Coronary artery (tissue), 2 donors: ENCODE measurements at regions not wholly inside any gene's neighbourhood (a gene's known extent, or its start where the extent isn't known, plus 50 kb on each side); places are given as distances from the start of the nearest gene placed in this dataset.
"Not testable (repeated sequence)": the region's sequence is repeated elsewhere in the genome, so short reads cannot be mapped to it uniquely, and the experiment has no call there.

ENCODE experiments used
- DNase-seq: peaks from one replicate; pipeline ENCODE4 v3.0.0-alpha.2; 2017; ENCODE audit warnings: low spot score
- H3K27ac ChIP-seq, 2 donors: fragments of 200-600 bp; sonication (generic); one replicate each; pipeline ENCODE4 v1.5.1; 2016 to 2019
- H3K4me3 ChIP-seq: fragments of 200-600 bp; sonication (generic); 2 replicates; pipeline ENCODE4 v1.5.1; 2016; ENCODE audit warnings: mild to moderate bottlenecking, moderate library complexity
- TF ChIP-seq, protein P1 (sequence below): fragments of 200-600 bp; sonication (generic); IDR thresholded peaks from one replicate; pipeline ENCODE4 v1.5.1; 2019; ENCODE audit warnings: antibody characterized with exemption

GRCh38 chr14:83632375-83632774 is 1897.6 kb upstream of the FLRT2 start:
- TF ChIP-seq, protein P1, sequence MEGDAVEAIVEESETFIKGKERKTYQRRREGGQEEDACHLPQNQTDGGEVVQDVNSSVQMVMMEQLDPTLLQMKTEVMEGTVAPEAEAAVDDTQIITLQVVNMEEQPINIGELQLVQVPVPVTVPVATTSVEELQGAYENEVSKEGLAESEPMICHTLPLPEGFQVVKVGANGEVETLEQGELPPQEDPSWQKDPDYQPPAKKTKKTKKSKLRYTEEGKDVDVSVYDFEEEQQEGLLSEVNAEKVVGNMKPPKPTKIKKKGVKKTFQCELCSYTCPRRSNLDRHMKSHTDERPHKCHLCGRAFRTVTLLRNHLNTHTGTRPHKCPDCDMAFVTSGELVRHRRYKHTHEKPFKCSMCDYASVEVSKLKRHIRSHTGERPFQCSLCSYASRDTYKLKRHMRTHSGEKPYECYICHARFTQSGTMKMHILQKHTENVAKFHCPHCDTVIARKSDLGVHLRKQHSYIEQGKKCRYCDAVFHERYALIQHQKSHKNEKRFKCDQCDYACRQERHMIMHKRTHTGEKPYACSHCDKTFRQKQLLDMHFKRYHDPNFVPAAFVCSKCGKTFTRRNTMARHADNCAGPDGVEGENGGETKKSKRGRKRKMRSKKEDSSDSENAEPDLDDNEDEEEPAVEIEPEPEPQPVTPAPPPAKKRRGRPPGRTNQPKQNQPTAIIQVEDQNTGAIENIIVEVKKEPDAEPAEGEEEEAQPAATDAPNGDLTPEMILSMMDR, result no peak
- Histone ChIP-seq H3K4me3 (no peak overlapping the region), H3K27ac (no peak overlapping the region)
- DNase-seq, result no peak

DNA sequence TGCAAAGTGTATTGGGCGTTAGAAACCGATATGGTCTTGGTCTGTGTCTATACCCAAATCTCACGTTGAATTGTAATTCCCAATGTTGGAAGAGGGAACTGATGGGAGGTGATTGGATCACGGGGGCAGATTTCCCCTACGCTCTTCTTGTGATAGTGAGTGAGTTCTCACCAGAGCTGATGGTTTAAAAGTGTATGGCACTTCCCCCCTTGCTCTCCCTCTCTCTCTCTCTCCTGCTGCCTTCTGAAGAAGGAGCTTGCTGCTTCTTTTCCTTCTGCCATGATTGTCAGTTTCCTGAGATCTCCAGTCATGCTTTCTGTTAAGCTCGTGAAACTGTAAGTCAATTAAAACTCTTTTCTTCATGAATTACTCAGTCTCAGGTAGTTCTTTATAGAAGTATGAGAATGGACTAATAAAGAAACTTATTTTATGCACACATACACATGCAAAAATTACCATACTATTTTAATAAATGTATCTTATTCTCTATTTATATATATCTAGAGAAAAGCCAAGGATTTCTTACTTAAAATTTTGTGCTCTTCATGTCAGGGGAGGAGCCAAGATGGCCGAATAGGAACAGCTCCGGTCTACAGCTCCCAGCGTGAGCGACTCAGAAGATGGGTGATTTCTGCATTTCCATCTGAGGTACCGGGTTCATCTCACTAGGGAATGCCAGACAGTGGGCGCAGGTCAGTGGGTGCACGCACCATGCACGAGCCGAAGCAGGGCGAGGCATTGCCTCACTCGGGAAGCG is 1891.0 kb upstream of the FLRT2 start:
- DNase-seq, result no peak
- H3K4me3 ChIP-seq, result no peak overlapping the region
- H3K27ac ChIP-seq, result no peak overlapping the region
- TF ChIP-seq, protein P1, result no peak

GRCh38 chr14:83639505-83639875 is 1890.5 kb upstream of the FLRT2 start:
- DNase-seq, H3K4me3 ChIP-seq, H3K27ac ChIP-seq: not testable (repeated sequence)

GRCh38 chr14:83646228-83646627 is 1883.7 kb upstream of the FLRT2 start:
- no peak for DNase-seq
- H3K27ac ChIP-seq, result no peak overlapping the region
- TF ChIP-seq, protein P1, result no peak
- H3K4me3 ChIP-seq, result no peak overlapping the region

GRCh38 chr14:83660597-83660996 is 1869.3 kb upstream of the FLRT2 start:
- TF ChIP-seq, protein P1, result no peak
- Histone ChIP-seq H3K4me3 (no peak overlapping the region), H3K27ac (no peak overlapping the region)
- DNase-seq, result no peak

DNA sequence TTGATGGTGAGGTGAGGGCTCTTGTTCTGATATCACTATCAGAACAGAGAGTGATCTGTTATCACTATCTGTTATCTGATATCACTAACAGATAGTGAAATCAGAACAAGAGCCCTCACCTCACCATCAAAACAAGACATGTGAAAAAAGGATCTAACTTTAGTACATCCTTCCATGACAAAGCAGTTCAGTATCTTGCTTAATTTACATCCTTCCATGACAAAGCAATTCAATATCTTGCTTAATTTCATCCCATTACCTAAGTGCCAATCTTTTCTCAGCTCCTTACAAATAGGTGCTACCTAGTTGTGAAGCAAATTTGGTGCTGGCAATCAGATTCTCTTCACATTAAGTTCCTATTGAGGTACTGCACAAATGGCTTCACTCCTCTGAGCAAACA is 1865.6 kb upstream of the FLRT2 start:
- Histone ChIP-seq H3K27ac (no peak overlapping the region), H3K4me3 (no peak overlapping the region)
- TF ChIP-seq, protein P1, result no peak
- no peak for DNase-seq

GRCh38 chr14:83689265-83689664 is 1840.7 kb upstream of the FLRT2 start:
- TF ChIP-seq, protein P1, result no peak
- Histone ChIP-seq H3K4me3 (no peak overlapping the region), H3K27ac (no peak overlapping the region)
- DNase-seq, result no peak
